IMR-90 (cell line): ENCODE measurements at regions not wholly inside any gene's neighbourhood (a gene's known extent, or its start where the extent isn't known, plus 50 kb on each side); places are given as distances from the start of the nearest gene placed in this dataset.

Source experiments
- ATAC-seq: fragments of 200-7000 bp; cut with Tn5 transposase; 2 replicates; pipeline ENCODE4 v1.9.1; 2020; ENCODE audit warnings: low read depth, mild to moderate bottlenecking, moderate library complexity
- BruUV-seq: library from RNA; stranded (reverse); fragments of 400-500 nt; replicated peaks from 2 replicates; lab custom pipeline; 2021; lab: Mats Ljungman, UMichigan
- CTCF ChIA-PET: fragments of 300-600 bp; formaldehyde crosslinking; extraction: SDS; loops from one replicate; lab custom pipeline; 2021; ENCODE audit warnings: antibody characterized with exemption; lab: Yijun Ruan, JAX
- POLR2A ChIA-PET: fragments of 300-600 bp; sonication (Branson Sonifier 250); formaldehyde crosslinking; loops from one replicate; lab custom pipeline; 2022; ENCODE audit warnings: antibody characterized with exemption; ENCODE audit not compliant: unreplicated experiment; lab: Charles Lee
- DNase-seq: peaks from one replicate; pipeline ENCODE4 v3.0.0; 2013
- H2AFZ ChIP-seq: replicated peaks from 2 replicates; pipeline ENCODE3; 2013; ENCODE audit warnings: low read length, mild to moderate bottlenecking; ENCODE audit not compliant: poor library complexity
- H2AK5ac ChIP-seq: 2 replicates; pipeline ENCODE4 v1.6.1; 2013; ENCODE audit warnings: low read depth, low read length, inconsistent platforms
- H2AK9ac ChIP-seq: replicated peaks from 2 replicates; pipeline ENCODE3; 2013; ENCODE audit warnings: mild to moderate bottlenecking, low read depth, low read length, moderate library complexity; ENCODE audit not compliant: poor library complexity
- H2BK120ac ChIP-seq: 2 replicates; pipeline ENCODE4 v1.6.1; 2013; ENCODE audit warnings: low read depth, low read length, inconsistent platforms
- H2BK15ac ChIP-seq: 3 replicates; pipeline ENCODE4 v1.6.1; 2013; ENCODE audit warnings: low read depth, low read length, inconsistent platforms
- H2BK20ac ChIP-seq: 2 replicates; pipeline ENCODE4 v1.6.1; 2013; ENCODE audit warnings: low read depth, mild to moderate bottlenecking, inconsistent platforms, low read length, moderate library complexity
- H2BK5ac ChIP-seq: 2 replicates; pipeline ENCODE4 v1.6.1; 2013; ENCODE audit warnings: mild to moderate bottlenecking, low read depth, low read length, inconsistent platforms; ENCODE audit not compliant: poor library complexity, severe bottlenecking
- H3K14ac ChIP-seq: replicated peaks from 2 replicates; pipeline ENCODE4 v1.6.1; 2013; ENCODE audit warnings: low read depth, low read length, inconsistent platforms
- H3K18ac ChIP-seq: 2 replicates; pipeline ENCODE4 v1.6.1; 2013; ENCODE audit warnings: low read depth, low read length, control low read depth
- H3K23ac ChIP-seq: 2 replicates; pipeline ENCODE4 v1.6.1; 2013; ENCODE audit warnings: low read depth, low read length, inconsistent platforms
- H3K27ac ChIP-seq: 2 replicates; pipeline ENCODE4 v1.5.1; 2013; ENCODE audit warnings: mild to moderate bottlenecking, control low read depth, low read length; ENCODE audit not compliant: insufficient read depth
- H3K27me3 ChIP-seq: 2 replicates; pipeline ENCODE4 v1.6.1; 2013; ENCODE audit warnings: low read length; ENCODE audit not compliant: control insufficient read depth, insufficient read depth
- H3K36me3 ChIP-seq: 2 replicates; pipeline ENCODE4 v1.6.1; 2013; ENCODE audit warnings: low read length, mixed read lengths; ENCODE audit not compliant: control insufficient read depth, insufficient read depth
- H3K4ac ChIP-seq: 2 replicates; pipeline ENCODE4 v1.6.1; 2013; ENCODE audit warnings: low read depth, low read length, inconsistent platforms
- H3K4me1 ChIP-seq: 2 replicates; pipeline ENCODE4 v1.6.1; 2013; ENCODE audit warnings: low read length, mixed read lengths; ENCODE audit not compliant: control insufficient read depth, insufficient read depth
- H3K4me2 ChIP-seq: 2 replicates; pipeline ENCODE4 v1.6.1; 2013; ENCODE audit warnings: low read depth, mild to moderate bottlenecking, control low read depth, low read length, moderate library complexity
- H3K4me3 ChIP-seq: 2 replicates; pipeline ENCODE4 v1.5.1; 2013; ENCODE audit warnings: low read depth, mild to moderate bottlenecking, control low read depth, low read length, moderate library complexity; ENCODE audit not compliant: insufficient read depth
- H3K56ac ChIP-seq: 2 replicates; pipeline ENCODE4 v1.6.1; 2013; ENCODE audit warnings: low read length, inconsistent platforms; ENCODE audit not compliant: insufficient read depth; ENCODE audit errors: extremely low read depth
- H3K79me1 ChIP-seq, 2 experiments: 2 replicates each; pipeline ENCODE4 v1.6.1; 2013; ENCODE audit warnings: low read length in 2 of 2, inconsistent platforms in 1 of 2, low read depth in 1 of 2
- H3K9ac ChIP-seq: 2 replicates; pipeline ENCODE4 v1.6.1; 2013; ENCODE audit warnings: low read depth, low read length, control low read depth
- H3K9me1 ChIP-seq: 2 replicates; pipeline ENCODE4 v1.6.1; 2013; ENCODE audit warnings: low read length, inconsistent platforms; ENCODE audit not compliant: insufficient read depth
- H3K9me3 ChIP-seq: 2 replicates; pipeline ENCODE4 v1.6.1; 2013; ENCODE audit warnings: low read length; ENCODE audit not compliant: control insufficient read depth, insufficient read depth
- H4K20me1 ChIP-seq: 2 replicates; pipeline ENCODE4 v1.6.1; 2013; ENCODE audit warnings: low read length, inconsistent platforms; ENCODE audit not compliant: insufficient read depth
- H4K5ac ChIP-seq: 2 replicates; pipeline ENCODE4 v1.6.1; 2013; ENCODE audit warnings: mild to moderate bottlenecking, low read depth, low read length, control low read depth
- H4K8ac ChIP-seq, 2 experiments: 2 replicates each; pipeline ENCODE4 v1.6.1; 2013; ENCODE audit warnings: low read depth in 2 of 2, low read length in 2 of 2, control low read depth in 1 of 2, inconsistent platforms in 1 of 2
- H4K91ac ChIP-seq: 2 replicates; pipeline ENCODE4 v1.6.1; 2013; ENCODE audit warnings: low read depth, low read length, inconsistent platforms; ENCODE audit not compliant: insufficient read depth
- BHLHE40 ChIP-seq: fragments of 150-350 bp; IDR thresholded peaks from 2 replicates; pipeline ENCODE4 v1.6.1; 2016; ENCODE audit warnings: mild to moderate bottlenecking, low read depth, low read length
- CEBPB ChIP-seq: IDR thresholded peaks from 2 replicates; pipeline ENCODE4 v1.6.1; 2012; ENCODE audit warnings: low read depth, low read length, improper control_type of control experiment
- CHD1 ChIP-seq: IDR thresholded peaks from 2 replicates; pipeline ENCODE4 v1.6.1; 2012; ENCODE audit warnings: low read depth, low read length, improper control_type of control experiment
- FOS ChIP-seq: fragments of 150-350 bp; IDR thresholded peaks from 2 replicates; pipeline ENCODE4 v1.6.1; 2016; ENCODE audit warnings: low read depth, low read length
- MAFK ChIP-seq: IDR thresholded peaks from 2 replicates; pipeline ENCODE4 v1.6.1; 2012; ENCODE audit warnings: low read depth, low read length, improper control_type of control experiment
- MAZ ChIP-seq: IDR thresholded peaks from 2 replicates; pipeline ENCODE4 v1.6.1; 2012; ENCODE audit warnings: low read depth, mild to moderate bottlenecking, low read length, improper control_type of control experiment, moderate library complexity, borderline replicate concordance
- MXI1 ChIP-seq: IDR thresholded peaks from 2 replicates; pipeline ENCODE4 v1.6.1; 2012; ENCODE audit warnings: low read depth, mild to moderate bottlenecking, low read length, moderate library complexity, borderline replicate concordance
- NFE2L2 ChIP-seq: fragments of 150-350 bp; IDR thresholded peaks from 2 replicates; pipeline ENCODE4 v1.6.1; 2016; ENCODE audit warnings: low read depth, mild to moderate bottlenecking, low read length
- POLR2A ChIP-seq: IDR thresholded peaks from 2 replicates; pipeline ENCODE4 v1.6.1; 2012; ENCODE audit warnings: mild to moderate bottlenecking, low read depth, low read length
- RAD21 ChIP-seq: IDR thresholded peaks from 2 replicates; pipeline ENCODE4 v1.6.1; 2012; ENCODE audit warnings: low read length, improper control_type of control experiment
- RCOR1 ChIP-seq: IDR thresholded peaks from 2 replicates; pipeline ENCODE4 v1.6.1; 2012; ENCODE audit warnings: mild to moderate bottlenecking, low read length, improper control_type of control experiment; ENCODE audit not compliant: insufficient replicate concordance
- RFX5 ChIP-seq: IDR thresholded peaks from 2 replicates; pipeline ENCODE4 v1.8.0; 2012; ENCODE audit warnings: low read depth, mild to moderate bottlenecking, low read length, moderate library complexity
- SMC3 ChIP-seq: fragments of 150-350 bp; IDR thresholded peaks from 2 replicates; pipeline ENCODE4 v1.6.1; 2016; ENCODE audit warnings: low read depth, mild to moderate bottlenecking, antibody characterized with exemption, low read length, moderate library complexity
- WGBS, 2 experiments: methylation state at CpG; one replicate each; pipeline versions ENCODE4 v1.1.5 to v1.1.7; 2013; ENCODE audit warnings: missing lambda C conversion rate in 2 of 2; ENCODE audit not compliant: insufficient read length in 1 of 2; ENCODE audit errors: extremely low coverage in 2 of 2; 5-methylcytosine and 5-hydroxymethylcytosine counted together
- dilution Hi-C: fragments of 300-500 bp; cut with HindIII; formaldehyde crosslinking; loops from one replicate; pipeline ENCODE4 v1.14.3; 2018; ENCODE audit warnings: low sequenced_read_pairs; ENCODE audit not compliant: unreplicated experiment
- in situ Hi-C: fragments of 300-500 bp; cut with MboI; formaldehyde crosslinking; loops from 3 replicates; pipeline ENCODE4 v1.14.3; 2019; ENCODE audit warnings: low sequenced_read_pairs, inconsistent platforms, mixed read lengths
- intact Hi-C: fragments of 100-400 bp; cut with micrococcal nuclease; formaldehyde crosslinking; loops from 2 replicates; pipeline ENCODE4 v1.10.0; 2022
- TF ChIP-seq, protein P1 (sequence below): conservative IDR thresholded peaks from 2 replicates; pipeline ENCODE4 v1.5.1; 2012; ENCODE audit warnings: mild to moderate bottlenecking, low read depth, low read length, improper control_type of control experiment
- TF ChIP-seq, protein P2 (sequence below): fragments of 150-350 bp; IDR thresholded peaks from 2 replicates; pipeline ENCODE4 v1.6.1; 2017; ENCODE audit warnings: mild to moderate bottlenecking, antibody characterized with exemption, low read length, low read depth
- TF ChIP-seq, protein P3 (sequence below): fragments of 150-350 bp; IDR thresholded peaks from 2 replicates; pipeline ENCODE4 v1.6.1; 2016; ENCODE audit warnings: low read depth, mild to moderate bottlenecking, low read length, moderate library complexity, borderline replicate concordance

DNA sequence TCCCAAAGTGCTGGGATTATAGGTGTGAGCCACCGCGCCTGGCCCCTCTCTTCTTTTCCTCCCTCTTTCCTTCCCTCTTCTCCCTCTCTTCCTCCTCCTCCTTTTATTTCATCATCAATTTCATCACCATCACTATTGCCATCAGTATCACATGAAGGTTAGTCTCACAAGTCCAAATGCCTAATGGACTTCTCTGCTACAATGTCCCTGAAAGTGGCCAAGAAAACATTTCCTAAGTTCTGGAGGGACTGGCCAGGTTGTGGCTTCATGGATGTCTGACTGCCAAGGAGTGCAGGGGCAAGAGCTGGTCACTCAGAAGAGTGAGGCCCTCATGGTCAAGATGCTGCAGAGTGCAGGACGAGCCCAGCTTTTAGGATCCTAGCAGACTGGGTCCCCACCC lies 97.6 kb downstream of the SYNE3 start:
- ChIA-PET POLR2A (interaction anchor here (0.6 kb wide), 1 partner anchor 1093 kb away, joined by 6 read pairs; no protein-coding TSS in a partner anchor), CTCF (no interaction called here)
- no TSS peak for BruUV-seq
- H2BK5ac ChIP-seq, result no peak overlapping the region
- DNase-seq, result no peak
- no peak overlapping the region for H2AK5ac ChIP-seq
- no peak overlapping the region for H4K91ac ChIP-seq
- H3K4ac ChIP-seq, result no peak overlapping the region
- no peak overlapping the region for H4K5ac ChIP-seq
- H3K4me1 ChIP-seq, result no peaks in the 10 kb centered on the region; the same call in 1 of the 2 replicates
- no peak overlapping the region for H3K4me2 ChIP-seq
- no peaks in the 10 kb centered on the region for H3K79me1 ChIP-seq
- intact Hi-C loops, result no loop called here
- no peak overlapping the region for H4K8ac ChIP-seq
- no peak overlapping the region for H2AK9ac ChIP-seq
- in situ Hi-C loops, result no loop called here
- no peak overlapping the region for H3K9ac ChIP-seq
- no peak overlapping the region for H2BK20ac ChIP-seq
- H4K20me1 ChIP-seq, result no peaks in the 10 kb centered on the region
- TF ChIP-seq MAFK (no peak), BHLHE40 (no peak), FOS (no peak), NFE2L2 (no peak), RCOR1 (no peak), RFX5 (no peak), POLR2A (no peak), CEBPB (no peak), MAZ (no peak), RAD21 (no peak), MXI1 (no peak), SMC3 (no peak), CHD1 (no peak)
- TF ChIP-seq, protein P1, sequence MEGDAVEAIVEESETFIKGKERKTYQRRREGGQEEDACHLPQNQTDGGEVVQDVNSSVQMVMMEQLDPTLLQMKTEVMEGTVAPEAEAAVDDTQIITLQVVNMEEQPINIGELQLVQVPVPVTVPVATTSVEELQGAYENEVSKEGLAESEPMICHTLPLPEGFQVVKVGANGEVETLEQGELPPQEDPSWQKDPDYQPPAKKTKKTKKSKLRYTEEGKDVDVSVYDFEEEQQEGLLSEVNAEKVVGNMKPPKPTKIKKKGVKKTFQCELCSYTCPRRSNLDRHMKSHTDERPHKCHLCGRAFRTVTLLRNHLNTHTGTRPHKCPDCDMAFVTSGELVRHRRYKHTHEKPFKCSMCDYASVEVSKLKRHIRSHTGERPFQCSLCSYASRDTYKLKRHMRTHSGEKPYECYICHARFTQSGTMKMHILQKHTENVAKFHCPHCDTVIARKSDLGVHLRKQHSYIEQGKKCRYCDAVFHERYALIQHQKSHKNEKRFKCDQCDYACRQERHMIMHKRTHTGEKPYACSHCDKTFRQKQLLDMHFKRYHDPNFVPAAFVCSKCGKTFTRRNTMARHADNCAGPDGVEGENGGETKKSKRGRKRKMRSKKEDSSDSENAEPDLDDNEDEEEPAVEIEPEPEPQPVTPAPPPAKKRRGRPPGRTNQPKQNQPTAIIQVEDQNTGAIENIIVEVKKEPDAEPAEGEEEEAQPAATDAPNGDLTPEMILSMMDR, result no peak
- TF ChIP-seq, protein P2, sequence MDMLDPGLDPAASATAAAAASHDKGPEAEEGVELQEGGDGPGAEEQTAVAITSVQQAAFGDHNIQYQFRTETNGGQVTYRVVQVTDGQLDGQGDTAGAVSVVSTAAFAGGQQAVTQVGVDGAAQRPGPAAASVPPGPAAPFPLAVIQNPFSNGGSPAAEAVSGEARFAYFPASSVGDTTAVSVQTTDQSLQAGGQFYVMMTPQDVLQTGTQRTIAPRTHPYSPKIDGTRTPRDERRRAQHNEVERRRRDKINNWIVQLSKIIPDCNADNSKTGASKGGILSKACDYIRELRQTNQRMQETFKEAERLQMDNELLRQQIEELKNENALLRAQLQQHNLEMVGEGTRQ, result no peak
- TF ChIP-seq, protein P3, sequence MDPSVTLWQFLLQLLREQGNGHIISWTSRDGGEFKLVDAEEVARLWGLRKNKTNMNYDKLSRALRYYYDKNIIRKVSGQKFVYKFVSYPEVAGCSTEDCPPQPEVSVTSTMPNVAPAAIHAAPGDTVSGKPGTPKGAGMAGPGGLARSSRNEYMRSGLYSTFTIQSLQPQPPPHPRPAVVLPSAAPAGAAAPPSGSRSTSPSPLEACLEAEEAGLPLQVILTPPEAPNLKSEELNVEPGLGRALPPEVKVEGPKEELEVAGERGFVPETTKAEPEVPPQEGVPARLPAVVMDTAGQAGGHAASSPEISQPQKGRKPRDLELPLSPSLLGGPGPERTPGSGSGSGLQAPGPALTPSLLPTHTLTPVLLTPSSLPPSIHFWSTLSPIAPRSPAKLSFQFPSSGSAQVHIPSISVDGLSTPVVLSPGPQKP, result no peak
- whole genome bisulfite sequencing, 2 experiments, result 60% methylated on average over 1 of the region's 3 CpGs; no CpG with 5 or more reads in 1 of the 2 experiments
- no peak overlapping the region for H3K27ac ChIP-seq
- no peak for ATAC-seq
- peaks cover 4% of the 10 kb centered on the region; the same call in 1 of the 2 replicates for H3K36me3 ChIP-seq
- H3K18ac ChIP-seq, result no peak overlapping the region
- no peak overlapping the region for H3K56ac ChIP-seq
- no peak overlapping the region for H2AFZ ChIP-seq
- H3K9me1 ChIP-seq, result peaks cover 3% of the 10 kb centered on the region; the same call in 1 of the 2 replicates
- H3K27me3 ChIP-seq, result no peaks in the 10 kb centered on the region
- no peaks in the 10 kb centered on the region for H3K9me3 ChIP-seq
- no peak overlapping the region for H3K4me3 ChIP-seq
- no peak overlapping the region for H2BK120ac ChIP-seq
- H3K14ac ChIP-seq, result no peak overlapping the region
- H3K23ac ChIP-seq, result no peak overlapping the region
- no peak overlapping the region for H2BK15ac ChIP-seq
- dilution Hi-C loops, result no loop called here
